Uterus (tissue), 3 donors: ENCODE measurements at regions not wholly inside any gene's neighbourhood (a gene's known extent, or its start where the extent isn't known, plus 50 kb on each side); places are given as distances from the start of the nearest gene placed in this dataset.

Experiments used
- DNase-seq, 2 donors: peaks; one replicate each; pipeline ENCODE4 v3.0.0-alpha.2; 2019 to 2020
- H3K27ac ChIP-seq, 2 donors: fragments of 200-600 bp; sonication (generic); 1 replicate in 1 of 2; 2 replicates in 1 of 2; pipeline ENCODE4 v1.5.1; 2016 to 2018
- H3K27me3 ChIP-seq, 2 donors: fragments of 200-600 bp; sonication (generic); one replicate each; pipeline ENCODE4 v1.5.1; 2018 to 2019; ENCODE audit warnings: control low read depth in 1 of 2
- H3K36me3 ChIP-seq, 2 donors: fragments of 200-600 bp; sonication (generic); one replicate each; pipeline ENCODE4 v1.5.1; 2019; ENCODE audit warnings: control low read depth in 1 of 2
- H3K4me1 ChIP-seq, 2 donors: fragments of 200-600 bp; sonication (generic); one replicate each; pipeline ENCODE4 v1.5.1; 2018 to 2019; ENCODE audit warnings: control low read depth in 1 of 2
- H3K4me3 ChIP-seq, 2 donors: fragments of 200-600 bp; sonication (generic); 1 replicate in 1 of 2; 2 replicates in 1 of 2; pipeline ENCODE4 v1.5.1; 2018 to 2019; ENCODE audit warnings: mild to moderate bottlenecking in 1 of 2
- H3K9me3 ChIP-seq, 2 donors: fragments of 200-600 bp; sonication (generic); one replicate each; pipeline ENCODE4 v1.5.1; 2019; ENCODE audit warnings: control low read depth in 1 of 2
- CTCF ChIP-seq, 4 experiments: fragments of 200-600 bp in 2 of 4; fragments of 450-650 bp in 2 of 4; sonication (generic) in 2 of 4; IDR thresholded peaks; one replicate each; pipeline ENCODE4 v1.5.1; 2016 to 2019; ENCODE audit warnings: antibody characterized with exemption in 4 of 4, mild to moderate bottlenecking in 2 of 4, moderate library complexity in 1 of 4
- POLR2A ChIP-seq, 2 donors: fragments of 450-650 bp; IDR thresholded peaks; one replicate each; pipeline ENCODE4 v1.6.1; 2016; ENCODE audit warnings: antibody characterized with exemption in 2 of 2, mild to moderate bottlenecking in 1 of 2, moderate library complexity in 1 of 2
- intact Hi-C: fragments of 100-400 bp; cut with DNase I; formaldehyde crosslinking; loops from one replicate; pipeline ENCODE4 v1.15.1; 2023; ENCODE audit warnings: low total_unique reads
- donor health status: DM: yes; HTN: yes; CAD: no.

- H3K9me3 ChIP-seq = no peaks in the 10 kb centered on the region
- intact Hi-C loops = no loop called here
- no peaks in the 10 kb centered on the region for H3K27me3 ChIP-seq
- no peak for DNase-seq
- H3K36me3 ChIP-seq = no peaks in the 10 kb centered on the region
- no peak overlapping the region for H3K27ac ChIP-seq
- H3K4me3 ChIP-seq = no peak overlapping the region
- no peaks in the 10 kb centered on the region for H3K4me1 ChIP-seq
- TF ChIP-seq CTCF (IDR thresholded peaks at IDR 0.05) (no peak), POLR2A (IDR thresholded peaks at IDR 0.05) (no peak)
Measured at GRCh38 chr6:156389296-156389695, 387.9 kb upstream of the ARID1B start.

- Histone ChIP-seq H3K36me3 (no peaks in the 10 kb centered on the region), H3K9me3 (no peaks in the 10 kb centered on the region), H3K4me3 (no peak overlapping the region), H3K4me1 (no peaks in the 10 kb centered on the region), H3K27ac (no peak overlapping the region), H3K27me3 (no peaks in the 10 kb centered on the region)
- DNase-seq = no peak
- TF ChIP-seq POLR2A (IDR thresholded peaks at IDR 0.05) (no peak), CTCF (IDR thresholded peaks at IDR 0.05) (no peak)
- intact Hi-C loops = no loop called here
Measured at GRCh38 chr6:156387472-156387871, 389.7 kb upstream of the ARID1B start.

- Histone ChIP-seq H3K36me3 (no peaks in the 10 kb centered on the region), H3K27me3 (no peaks in the 10 kb centered on the region), H3K4me1 (no peaks in the 10 kb centered on the region), H3K27ac (no peak overlapping the region), H3K4me3 (no peak overlapping the region), H3K9me3 (no peaks in the 10 kb centered on the region)
- DNase-seq = no peak
- intact Hi-C loops = no loop called here
- no peak for TF ChIP-seq POLR2A (IDR thresholded peaks at IDR 0.05)
- no peak for TF ChIP-seq CTCF (IDR thresholded peaks at IDR 0.05)
Measured at GRCh38 chr6:156383059-156383458, 394.1 kb upstream of the ARID1B start.

- Histone ChIP-seq H3K27ac (no peak overlapping the region), H3K4me1 (no peaks in the 10 kb centered on the region), H3K9me3 (no peaks in the 10 kb centered on the region), H3K36me3 (no peaks in the 10 kb centered on the region), H3K27me3 (no peaks in the 10 kb centered on the region), H3K4me3 (no peak overlapping the region)
- TF ChIP-seq POLR2A (IDR thresholded peaks at IDR 0.05) (no peak), CTCF (IDR thresholded peaks at IDR 0.05) (no peak)
- intact Hi-C loops = no loop called here
- no peak for DNase-seq
Measured at GRCh38 chr6:156379392-156380289, 397.5 kb upstream of the ARID1B start.

GRCh38 chr6:156378853-156379252, 398.3 kb upstream of the ARID1B start:
- H3K4me1 ChIP-seq = no peaks in the 10 kb centered on the region
- no peaks in the 10 kb centered on the region for H3K9me3 ChIP-seq
- H3K36me3 ChIP-seq = no peaks in the 10 kb centered on the region
- TF ChIP-seq POLR2A (IDR thresholded peaks at IDR 0.05) (no peak), CTCF (IDR thresholded peaks at IDR 0.05) (no peak)
- H3K4me3 ChIP-seq = no peak overlapping the region
- no peak for DNase-seq
- intact Hi-C loops = no loop called here
- H3K27me3 ChIP-seq = no peaks in the 10 kb centered on the region
- no peak overlapping the region for H3K27ac ChIP-seq
